ENCODE measurements at regions not wholly inside any gene's neighbourhood (a gene's known extent, or its start where the extent isn't known, plus 50 kb on each side); places are given as distances from the start of the nearest gene placed in this dataset.

GRCh38 chr2:21268197-21268877, 144.6 kb downstream of the TDRD15 start:
- Mint-ChIP-seq H3K27me3 (ENCODE audit: low read depth) (no peaks in the 10 kb centered on the region), H3K4me3 (no peak overlapping the region), H3K9me3 (no peaks in the 10 kb centered on the region), H3K36me3 (no peaks in the 10 kb centered on the region), H3K4me1 (no peaks in the 10 kb centered on the region; the same call in 1 of the 2 replicates), H3K27ac (no peak overlapping the region)
- ChIA-PET POLR2A (no interaction called here), CTCF (no interaction called here)
- ATAC-seq (no peak), DNase-seq (ENCODE audit: low spot score) (no peak)
- TF ChIP-seq JAZF1 (CRISPR knock-in tag; IDR thresholded peaks at IDR 0.05) = no peak
- no peak for TF ChIP-seq GRHL2 (CRISPR knock-in tag; IDR thresholded peaks at IDR 0.05; ENCODE audit: insufficient replicate concordance, severe bottlenecking)
- no peak for TF ChIP-seq ZNF317 (CRISPR knock-in tag; IDR thresholded peaks at IDR 0.05; ENCODE audit: borderline replicate concordance, low read depth)
- no peak for TF ChIP-seq ZNF425 (CRISPR knock-in tag; conservative IDR thresholded peaks at IDR 0.05)
- no peak for TF ChIP-seq ZSCAN18 (CRISPR knock-in tag; IDR thresholded peaks at IDR 0.05)
- TF ChIP-seq ZNF532 (CRISPR knock-in tag; IDR thresholded peaks at IDR 0.05; ENCODE audit: borderline replicate concordance) = no peak
- no peak for TF ChIP-seq OVOL2 (CRISPR knock-in tag; IDR thresholded peaks at IDR 0.05; ENCODE audit: borderline replicate concordance)
- no peak for TF ChIP-seq NFATC4 (CRISPR knock-in tag; IDR thresholded peaks at IDR 0.05)
- TF ChIP-seq AR (CRISPR knock-in tag; IDR thresholded peaks at IDR 0.05) = no peak
- TF ChIP-seq CTCF (IDR thresholded peaks at IDR 0.05) = no peak
- TF ChIP-seq ZNF512 (CRISPR knock-in tag; IDR thresholded peaks at IDR 0.05; ENCODE audit: borderline replicate concordance) = no peak
- no peak for TF ChIP-seq TCF7 (CRISPR knock-in tag; IDR thresholded peaks at IDR 0.05; ENCODE audit: low read depth)
- TF ChIP-seq RORB (CRISPR knock-in tag; IDR thresholded peaks at IDR 0.05) = no peak
- TF ChIP-seq FOXP1 (CRISPR knock-in tag; IDR thresholded peaks at IDR 0.05; ENCODE audit: borderline replicate concordance) = no peak
- TF ChIP-seq SMAD4 (CRISPR knock-in tag; IDR thresholded peaks at IDR 0.05) = no peak
- TF ChIP-seq ERG (CRISPR knock-in tag; IDR thresholded peaks at IDR 0.05) = no peak
- no peak for TF ChIP-seq NR3C1 (CRISPR knock-in tag; conservative IDR thresholded peaks at IDR 0.05; ENCODE audit: low read depth)

Data from WTC11 (cell line).